ENCODE measurements at regions not wholly inside any gene's neighbourhood (a gene's known extent, or its start where the extent isn't known, plus 50 kb on each side); places are given as distances from the start of the nearest gene placed in this dataset.

GRCh38 chr13:40458720-40458990 is 207.8 kb downstream of the FOXO1 start:
- no peak overlapping the region for H2AFZ ChIP-seq (ENCODE audit: insufficient read depth, low read depth, low read length, poor library complexity, severe bottlenecking)
- H3K27me3 ChIP-seq (ENCODE audit: control insufficient read depth in 2 of 2, insufficient read depth in 2 of 2, low read length in 2 of 2) = no peaks in the 10 kb centered on the region
- TF ChIP-seq CTCF (IDR thresholded peaks at IDR 0.05) = no peak
- Mint-ChIP-seq H3K4me3 (no peak overlapping the region), H3K36me3 (no peaks in the 10 kb centered on the region), H3K27ac (peak overlapping the region in 1 of 7 donors; percentile 26), H3K4me1 (no peaks in the 10 kb centered on the region), H3K27me3 (ENCODE audit: low read depth in 3 of 3) (peaks cover 0 to 5% (median 4%) of the 10 kb centered on the region in 3 donors), H3K9me3 (peaks cover 0 to 1% (median 0%) of the 10 kb centered on the region in 7 donors)
- H3K9ac ChIP-seq (ENCODE audit: insufficient read depth, low read length, poor library complexity, severe bottlenecking) = no peak overlapping the region
- no peaks in the 10 kb centered on the region for H3K9me3 ChIP-seq (replicated peaks in 1 of 2; ENCODE audit: control insufficient read depth in 1 of 2, insufficient read depth in 1 of 2, low read length in 2 of 2)
- 89% methylated on average over 7 of the region's 7 CpGs for WGBS (ENCODE audit: insufficient coverage)
- intact Hi-C loops (cut with micrococcal nuclease) = no loop called here
- no peak overlapping the region for H3K4me2 ChIP-seq (replicated peaks; ENCODE audit: extremely low read depth, low read length, poor library complexity, severe bottlenecking)
- no peak for DNase-seq
- H3K4me1 ChIP-seq (ENCODE audit: control insufficient read depth in 1 of 2, insufficient read depth in 2 of 2, low read length in 2 of 2) = no peaks in the 10 kb centered on the region
- H4K20me1 ChIP-seq (ENCODE audit: insufficient read depth, low read length) = no peaks in the 10 kb centered on the region
- no peaks in the 10 kb centered on the region for H3K36me3 ChIP-seq (replicated peaks in 1 of 2; ENCODE audit: control insufficient read depth in 1 of 2, insufficient read depth in 2 of 2, low read length in 2 of 2)
- no peak overlapping the region for H3K27ac ChIP-seq (ENCODE audit: low read depth in 1 of 2, low read length in 2 of 2)
- H3K4me3 ChIP-seq (replicated peaks in 1 of 3; ENCODE audit: low read depth in 2 of 3, low read length in 3 of 3) = no peak overlapping the region
- no peaks in the 10 kb centered on the region for H3K79me2 ChIP-seq (ENCODE audit: insufficient read depth, low read length)

GRCh38 chr13:40460116-40460515 is 206.3 kb downstream of the FOXO1 start:
- no peak for DNase-seq
- no peaks in the 10 kb centered on the region for H3K4me1 ChIP-seq (ENCODE audit: control insufficient read depth in 1 of 2, insufficient read depth in 2 of 2, low read length in 2 of 2)
- H3K36me3 ChIP-seq (replicated peaks in 1 of 2; ENCODE audit: control insufficient read depth in 1 of 2, insufficient read depth in 2 of 2, low read length in 2 of 2) = no peaks in the 10 kb centered on the region
- H4K20me1 ChIP-seq (ENCODE audit: insufficient read depth, low read length) = no peaks in the 10 kb centered on the region
- no peaks in the 10 kb centered on the region for H3K27me3 ChIP-seq (ENCODE audit: control insufficient read depth in 2 of 2, insufficient read depth in 2 of 2, low read length in 2 of 2)
- no peak overlapping the region for H3K4me3 ChIP-seq (replicated peaks in 1 of 3; ENCODE audit: low read depth in 2 of 3, low read length in 3 of 3)
- H2AFZ ChIP-seq (ENCODE audit: insufficient read depth, low read depth, low read length, poor library complexity, severe bottlenecking) = no peak overlapping the region
- Mint-ChIP-seq H3K4me3 (no peak overlapping the region), H3K27ac (peak overlapping the region in 1 of 7 donors; percentile 13), H3K9me3 (peaks cover 0 to 1% (median 0%) of the 10 kb centered on the region in 7 donors), H3K27me3 (ENCODE audit: low read depth in 3 of 3) (peaks cover 0 to 5% (median 4%) of the 10 kb centered on the region in 3 donors), H3K36me3 (no peaks in the 10 kb centered on the region), H3K4me1 (no peaks in the 10 kb centered on the region)
- no peak overlapping the region for H3K9ac ChIP-seq (ENCODE audit: insufficient read depth, low read length, poor library complexity, severe bottlenecking)
- no peaks in the 10 kb centered on the region for H3K9me3 ChIP-seq (replicated peaks in 1 of 2; ENCODE audit: control insufficient read depth in 1 of 2, insufficient read depth in 1 of 2, low read length in 2 of 2)
- H3K27ac ChIP-seq (ENCODE audit: low read depth in 1 of 2, low read length in 2 of 2) = no peak overlapping the region
- 77% methylated on average over 2 of the region's 3 CpGs for WGBS (ENCODE audit: insufficient coverage)
- H3K79me2 ChIP-seq (ENCODE audit: insufficient read depth, low read length) = no peaks in the 10 kb centered on the region
- no peak overlapping the region for H3K4me2 ChIP-seq (replicated peaks; ENCODE audit: extremely low read depth, low read length, poor library complexity, severe bottlenecking)
- intact Hi-C loops (cut with micrococcal nuclease) = no loop called here
- no peak for TF ChIP-seq CTCF (IDR thresholded peaks at IDR 0.05)
